ENCODE measurements at regions not wholly inside any gene's neighbourhood (a gene's known extent, or its start where the extent isn't known, plus 50 kb on each side); places are given as distances from the start of the nearest gene placed in this dataset.
A peak's percentile ranks its signal among the peaks of the same experiment; 100 is the strongest.

- Mint-ChIP-seq H3K36me3 (no peaks in the 10 kb centered on the region), H3K4me3 (no peak overlapping the region), H3K9me3 (peaks cover 8% of the 10 kb centered on the region), H3K4me1 (peaks cover 20% of the 10 kb centered on the region), H3K27ac (peak overlapping the region; percentile 32)
- ATAC-seq (no peak), DNase-seq (ENCODE audit: low spot score in 2 of 2) (no peak)
These were observed 711.0 kb downstream of the UQCRFS1 start for GRCh38 chr19:28501976-28502375.

- no peak overlapping the region for H3K27ac Mint-ChIP-seq
- DNase-seq (ENCODE audit: low spot score in 2 of 2), result no peak
- peaks cover 9% of the 10 kb centered on the region for H3K9me3 Mint-ChIP-seq
- H3K36me3 Mint-ChIP-seq, result no peaks in the 10 kb centered on the region
- H3K4me1 Mint-ChIP-seq, result peaks cover 20% of the 10 kb centered on the region
- peak overlapping the region; percentile 13 for H3K4me3 Mint-ChIP-seq
- ATAC-seq, result no peak
These were observed 711.8 kb downstream of the UQCRFS1 start for GRCh38 chr19:28500982-28501630.

- DNase-seq (ENCODE audit: low spot score in 2 of 2) (no peak), ATAC-seq (no peak)
- no peak overlapping the region for H3K27ac Mint-ChIP-seq
- no peaks in the 10 kb centered on the region for H3K36me3 Mint-ChIP-seq
- H3K4me1 Mint-ChIP-seq, result peaks cover 20% of the 10 kb centered on the region
- peaks cover 9% of the 10 kb centered on the region for H3K9me3 Mint-ChIP-seq
- no peak overlapping the region for H3K4me3 Mint-ChIP-seq
These were observed 712.7 kb downstream of the UQCRFS1 start for GRCh38 chr19:28500296-28500695.

GRCh38 chr19:28498404-28498976 is 714.5 kb downstream of the UQCRFS1 start:
- H3K4me3 Mint-ChIP-seq, result no peak overlapping the region
- no peak for DNase-seq (ENCODE audit: low spot score in 2 of 2)
- ATAC-seq, result no peak
- peaks cover 14% of the 10 kb centered on the region for H3K4me1 Mint-ChIP-seq
- peaks cover 11% of the 10 kb centered on the region for H3K9me3 Mint-ChIP-seq
- H3K36me3 Mint-ChIP-seq, result no peaks in the 10 kb centered on the region
- no peak overlapping the region for H3K27ac Mint-ChIP-seq

GRCh38 chr19:28497887-28498286 is 715.1 kb downstream of the UQCRFS1 start:
- Mint-ChIP-seq H3K4me3 (no peak overlapping the region), H3K9me3 (peaks cover 11% of the 10 kb centered on the region), H3K36me3 (no peaks in the 10 kb centered on the region), H3K27ac (no peak overlapping the region), H3K4me1 (peaks cover 14% of the 10 kb centered on the region)
- DNase-seq (ENCODE audit: low spot score in 2 of 2) (no peak), ATAC-seq (no peak)

- no peak overlapping the region for H3K27ac Mint-ChIP-seq
These were observed 715.8 kb downstream of the UQCRFS1 start for GRCh38 chr19:28497137-28497536.

GRCh38 chr19:28495046-28495445 is 717.9 kb downstream of the UQCRFS1 start:
- no peak overlapping the region for H3K27ac Mint-ChIP-seq
- H3K9me3 Mint-ChIP-seq, result peaks cover 6% of the 10 kb centered on the region
- no peak for DNase-seq (ENCODE audit: low spot score in 2 of 2)
- no peak overlapping the region for H3K4me3 Mint-ChIP-seq
- no peak for ATAC-seq
- no peaks in the 10 kb centered on the region for H3K36me3 Mint-ChIP-seq
- H3K4me1 Mint-ChIP-seq, result no peaks in the 10 kb centered on the region

More at GRCh38 chr19:28497137-28497536, 715.8 kb downstream of the UQCRFS1 start:
- Mint-ChIP-seq H3K4me3 (no peak overlapping the region), H3K9me3 (peaks cover 9% of the 10 kb centered on the region), H3K36me3 (no peaks in the 10 kb centered on the region), H3K4me1 (peaks cover 14% of the 10 kb centered on the region)
- no peak for ATAC-seq
- no peak for DNase-seq (ENCODE audit: low spot score in 2 of 2)

- Mint-ChIP-seq H3K4me3 (no peak overlapping the region), H3K27ac (no peak overlapping the region), H3K9me3 (peaks cover 6% of the 10 kb centered on the region), H3K36me3 (no peaks in the 10 kb centered on the region), H3K4me1 (no peaks in the 10 kb centered on the region)
- ATAC-seq (no peak), DNase-seq (ENCODE audit: low spot score in 2 of 2) (no peak)
These were observed 718.5 kb downstream of the UQCRFS1 start for GRCh38 chr19:28494461-28494860.

- ATAC-seq (no peak), DNase-seq (ENCODE audit: low spot score in 2 of 2) (no peak)
- H3K4me3 Mint-ChIP-seq, result no peak overlapping the region
- no peaks in the 10 kb centered on the region for H3K4me1 Mint-ChIP-seq
- no peak overlapping the region for H3K27ac Mint-ChIP-seq
- no peaks in the 10 kb centered on the region for H3K36me3 Mint-ChIP-seq
- peaks cover 6% of the 10 kb centered on the region for H3K9me3 Mint-ChIP-seq
These were observed 719.1 kb downstream of the UQCRFS1 start for GRCh38 chr19:28493884-28494283.

GRCh38 chr19:28492621-28493020 is 720.3 kb downstream of the UQCRFS1 start:
- Mint-ChIP-seq H3K4me3 (no peak overlapping the region), H3K9me3 (peaks cover 6% of the 10 kb centered on the region), H3K36me3 (no peaks in the 10 kb centered on the region), H3K4me1 (no peaks in the 10 kb centered on the region), H3K27ac (no peak overlapping the region)
- DNase-seq (ENCODE audit: low spot score in 2 of 2) (no peak), ATAC-seq (no peak)

GRCh38 chr19:28492201-28492600 is 720.8 kb downstream of the UQCRFS1 start:
- Mint-ChIP-seq H3K36me3 (no peaks in the 10 kb centered on the region), H3K4me1 (no peaks in the 10 kb centered on the region), H3K9me3 (peaks cover 5% of the 10 kb centered on the region), H3K4me3 (no peak overlapping the region), H3K27ac (no peak overlapping the region)
- no peak for ATAC-seq
- no peak for DNase-seq (ENCODE audit: low spot score in 2 of 2)

- H3K4me3 Mint-ChIP-seq, result no peak overlapping the region
- no peaks in the 10 kb centered on the region for H3K4me1 Mint-ChIP-seq
- no peaks in the 10 kb centered on the region for H3K36me3 Mint-ChIP-seq
- peaks cover 3% of the 10 kb centered on the region for H3K9me3 Mint-ChIP-seq
- H3K27ac Mint-ChIP-seq, result no peak overlapping the region
- ATAC-seq (no peak), DNase-seq (ENCODE audit: low spot score in 2 of 2) (no peak)
These were observed 723.2 kb downstream of the UQCRFS1 start for GRCh38 chr19:28489776-28490175.

- H3K4me1 Mint-ChIP-seq, result no peaks in the 10 kb centered on the region
- no peak overlapping the region for H3K4me3 Mint-ChIP-seq
- no peak for ATAC-seq
- no peaks in the 10 kb centered on the region for H3K36me3 Mint-ChIP-seq
- peaks cover 3% of the 10 kb centered on the region for H3K9me3 Mint-ChIP-seq
- DNase-seq (ENCODE audit: low spot score in 2 of 2), result no peak
- H3K27ac Mint-ChIP-seq, result no peak overlapping the region
These were observed 723.8 kb downstream of the UQCRFS1 start for GRCh38 chr19:28489126-28489660.

GRCh38 chr19:28487999-28488398 is 725.0 kb downstream of the UQCRFS1 start:
- ATAC-seq (no peak), DNase-seq (ENCODE audit: low spot score in 2 of 2) (no peak)
- Mint-ChIP-seq H3K4me3 (no peak overlapping the region), H3K9me3 (no peaks in the 10 kb centered on the region), H3K4me1 (no peaks in the 10 kb centered on the region), H3K36me3 (no peaks in the 10 kb centered on the region), H3K27ac (no peak overlapping the region)

GRCh38 chr19:28486926-28487325 is 726.0 kb downstream of the UQCRFS1 start:
- Mint-ChIP-seq H3K27ac (no peak overlapping the region), H3K4me3 (no peak overlapping the region), H3K36me3 (no peaks in the 10 kb centered on the region), H3K9me3 (no peaks in the 10 kb centered on the region), H3K4me1 (no peaks in the 10 kb centered on the region)
- DNase-seq (ENCODE audit: low spot score in 2 of 2) (no peak), ATAC-seq (no peak)

- H3K4me3 Mint-ChIP-seq, result no peak overlapping the region
- H3K4me1 Mint-ChIP-seq, result no peaks in the 10 kb centered on the region
- ATAC-seq, result no peak
- H3K9me3 Mint-ChIP-seq, result no peaks in the 10 kb centered on the region
- DNase-seq (ENCODE audit: low spot score in 2 of 2), result no peak
- no peaks in the 10 kb centered on the region for H3K36me3 Mint-ChIP-seq
- no peak overlapping the region for H3K27ac Mint-ChIP-seq
These were observed 726.5 kb downstream of the UQCRFS1 start for GRCh38 chr19:28486473-28486872.
